ENCODE measurements at regions not wholly inside any gene's neighbourhood (a gene's known extent, or its start where the extent isn't known, plus 50 kb on each side); places are given as distances from the start of the nearest gene placed in this dataset.

DNA sequence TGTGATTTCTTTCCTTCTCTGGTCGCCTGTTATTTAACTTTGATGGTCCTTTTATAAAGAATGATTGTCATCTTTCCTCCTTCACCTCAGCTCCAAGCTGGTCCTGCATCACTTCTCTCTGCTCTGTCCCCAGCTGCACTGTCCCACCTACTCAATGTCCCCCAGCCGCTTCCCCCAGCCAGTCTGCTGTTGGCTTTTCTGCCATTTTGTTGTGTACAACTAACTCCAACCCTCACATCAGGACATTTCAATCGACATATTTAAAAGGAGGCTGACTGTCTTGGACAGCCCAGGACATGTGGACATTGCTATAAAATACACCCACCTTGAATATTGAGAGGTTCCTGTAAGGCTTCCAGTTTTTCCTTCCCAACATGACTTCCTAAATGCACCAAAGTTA, 193.8 kb upstream of the RGMA start:
- no peaks in the 10 kb centered on the region for H3K4me1 Mint-ChIP-seq (ENCODE audit: low read depth)
- no peak for DNase-seq
- no peak overlapping the region for H3K27ac Mint-ChIP-seq
- ChIA-PET CTCF (no interaction called here), POLR2A (no interaction called here)
- H3K4me3 Mint-ChIP-seq, result no peak overlapping the region
- TF ChIP-seq, protein P1, sequence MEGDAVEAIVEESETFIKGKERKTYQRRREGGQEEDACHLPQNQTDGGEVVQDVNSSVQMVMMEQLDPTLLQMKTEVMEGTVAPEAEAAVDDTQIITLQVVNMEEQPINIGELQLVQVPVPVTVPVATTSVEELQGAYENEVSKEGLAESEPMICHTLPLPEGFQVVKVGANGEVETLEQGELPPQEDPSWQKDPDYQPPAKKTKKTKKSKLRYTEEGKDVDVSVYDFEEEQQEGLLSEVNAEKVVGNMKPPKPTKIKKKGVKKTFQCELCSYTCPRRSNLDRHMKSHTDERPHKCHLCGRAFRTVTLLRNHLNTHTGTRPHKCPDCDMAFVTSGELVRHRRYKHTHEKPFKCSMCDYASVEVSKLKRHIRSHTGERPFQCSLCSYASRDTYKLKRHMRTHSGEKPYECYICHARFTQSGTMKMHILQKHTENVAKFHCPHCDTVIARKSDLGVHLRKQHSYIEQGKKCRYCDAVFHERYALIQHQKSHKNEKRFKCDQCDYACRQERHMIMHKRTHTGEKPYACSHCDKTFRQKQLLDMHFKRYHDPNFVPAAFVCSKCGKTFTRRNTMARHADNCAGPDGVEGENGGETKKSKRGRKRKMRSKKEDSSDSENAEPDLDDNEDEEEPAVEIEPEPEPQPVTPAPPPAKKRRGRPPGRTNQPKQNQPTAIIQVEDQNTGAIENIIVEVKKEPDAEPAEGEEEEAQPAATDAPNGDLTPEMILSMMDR (IDR thresholded peaks at IDR 0.05), result no peak
- no peaks in the 10 kb centered on the region for H3K9me3 Mint-ChIP-seq
- ATAC-seq, result no peak
- intact Hi-C loops (cut with micrococcal nuclease), result no loop called here
- H3K36me3 Mint-ChIP-seq (ENCODE audit: low read depth), result no peaks in the 10 kb centered on the region
- peaks cover 4% of the 10 kb centered on the region for H3K27me3 Mint-ChIP-seq

- H3K27ac Mint-ChIP-seq, result no peak overlapping the region
- H3K9me3 Mint-ChIP-seq, result no peaks in the 10 kb centered on the region
- intact Hi-C loops (cut with micrococcal nuclease), result no loop called here
- no peak overlapping the region for H3K4me3 Mint-ChIP-seq
- ChIA-PET CTCF (no interaction called here), POLR2A (no interaction called here)
- no peaks in the 10 kb centered on the region for H3K4me1 Mint-ChIP-seq (ENCODE audit: low read depth)
- DNase-seq (no peak), ATAC-seq (no peak)
- TF ChIP-seq, protein P1 (IDR thresholded peaks at IDR 0.05), result no peak
- H3K27me3 Mint-ChIP-seq, result peaks cover 2% of the 10 kb centered on the region
- H3K36me3 Mint-ChIP-seq (ENCODE audit: low read depth), result no peaks in the 10 kb centered on the region
These were observed 189.8 kb upstream of the RGMA start for GRCh38 chr15:93278783-93279182.

GRCh38 chr15:93278006-93278405, 189.0 kb upstream of the RGMA start:
- no peaks in the 10 kb centered on the region for H3K4me1 Mint-ChIP-seq (ENCODE audit: low read depth)
- no peak for ATAC-seq
- CTCF ChIA-PET, result no interaction called here
- H3K27me3 Mint-ChIP-seq, result peaks cover 2% of the 10 kb centered on the region
- H3K27ac Mint-ChIP-seq, result no peak overlapping the region
- H3K9me3 Mint-ChIP-seq, result no peaks in the 10 kb centered on the region
- H3K4me3 Mint-ChIP-seq, result no peak overlapping the region
- H3K36me3 Mint-ChIP-seq (ENCODE audit: low read depth), result no peaks in the 10 kb centered on the region
- POLR2A ChIA-PET, result no interaction called here
- TF ChIP-seq, protein P1 (IDR thresholded peaks at IDR 0.05), result no peak
- intact Hi-C loops (cut with micrococcal nuclease), result no loop called here
- DNase-seq, result no peak

GRCh38 chr15:93274257-93274656, 185.2 kb upstream of the RGMA start:
- H3K27me3 Mint-ChIP-seq, result no peaks in the 10 kb centered on the region
- ChIA-PET CTCF (no interaction called here), POLR2A (no interaction called here)
- intact Hi-C loops (cut with micrococcal nuclease), result no loop called here
- H3K9me3 Mint-ChIP-seq, result peaks cover 3% of the 10 kb centered on the region
- H3K4me1 Mint-ChIP-seq (ENCODE audit: low read depth), result no peaks in the 10 kb centered on the region
- no peak for DNase-seq
- TF ChIP-seq, protein P1 (IDR thresholded peaks at IDR 0.05), result no peak
- H3K36me3 Mint-ChIP-seq (ENCODE audit: low read depth), result no peaks in the 10 kb centered on the region
- H3K27ac Mint-ChIP-seq, result no peak overlapping the region
- ATAC-seq, result no peak
- H3K4me3 Mint-ChIP-seq, result no peak overlapping the region

GRCh38 chr15:93271871-93272270, 182.9 kb upstream of the RGMA start:
- H3K27ac Mint-ChIP-seq, result no peak overlapping the region
- ChIA-PET CTCF (no interaction called here), POLR2A (no interaction called here)
- no peak for DNase-seq
- H3K36me3 Mint-ChIP-seq (ENCODE audit: low read depth), result no peaks in the 10 kb centered on the region
- H3K4me3 Mint-ChIP-seq, result no peak overlapping the region
- intact Hi-C loops (cut with micrococcal nuclease), result no loop called here
- no peak for ATAC-seq
- TF ChIP-seq, protein P1 (IDR thresholded peaks at IDR 0.05), result no peak
- H3K9me3 Mint-ChIP-seq, result peaks cover 3% of the 10 kb centered on the region
- H3K4me1 Mint-ChIP-seq (ENCODE audit: low read depth), result no peaks in the 10 kb centered on the region
- H3K27me3 Mint-ChIP-seq, result no peaks in the 10 kb centered on the region
